ENCODE measurements at regions not wholly inside any gene's neighbourhood (a gene's known extent, or its start where the extent isn't known, plus 50 kb on each side); places are given as distances from the start of the nearest gene placed in this dataset.

DNA sequence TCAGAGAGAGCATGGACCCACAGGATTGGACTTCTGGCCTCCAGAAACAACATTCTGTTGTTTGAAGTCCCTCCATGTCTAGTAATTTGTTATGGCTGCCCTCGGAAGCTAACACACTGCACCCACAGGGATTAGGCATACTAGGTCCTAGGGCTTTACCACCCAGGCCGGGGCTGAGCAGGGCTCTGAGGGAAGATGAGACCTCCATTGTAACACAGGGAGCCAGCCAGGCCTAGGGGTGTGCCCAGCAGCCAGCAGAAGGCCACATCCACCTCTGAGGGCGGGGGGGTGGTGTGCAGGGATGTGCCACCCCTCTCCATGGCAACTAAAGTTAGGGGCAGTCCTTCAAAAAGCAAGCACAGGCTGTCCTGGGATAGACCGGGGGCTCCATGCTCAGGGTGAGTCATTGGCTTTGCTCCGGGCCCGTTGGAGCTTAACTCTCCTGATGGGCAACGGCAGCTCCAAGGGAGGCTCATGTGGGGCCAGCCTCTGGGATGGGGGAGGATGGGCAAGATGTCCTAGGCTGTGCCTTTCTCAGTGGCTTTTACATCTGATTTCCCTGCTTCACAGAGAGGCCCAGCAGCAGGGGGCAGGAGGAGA lies 96.6 kb upstream of the GPR26 start:
- TF ChIP-seq POLR2AphosphoS5 (IDR thresholded peaks at IDR 0.05; ENCODE audit: insufficient read depth, low read depth, low read length) (no peak), GATA2 (IDR thresholded peaks at IDR 0.05; ENCODE audit: insufficient read depth, insufficient read length, low read depth, low read length) (no peak), EZH2 (IDR thresholded peaks at IDR 0.05; ENCODE audit: borderline replicate concordance, low read depth, low read length, severe bottlenecking) (no peak)
- TF ChIP-seq, protein P1, sequence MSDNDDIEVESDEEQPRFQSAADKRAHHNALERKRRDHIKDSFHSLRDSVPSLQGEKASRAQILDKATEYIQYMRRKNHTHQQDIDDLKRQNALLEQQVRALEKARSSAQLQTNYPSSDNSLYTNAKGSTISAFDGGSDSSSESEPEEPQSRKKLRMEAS (IDR thresholded peaks at IDR 0.05; ENCODE audit: insufficient read depth, insufficient read length) = no peak
- TF ChIP-seq, protein P2, sequence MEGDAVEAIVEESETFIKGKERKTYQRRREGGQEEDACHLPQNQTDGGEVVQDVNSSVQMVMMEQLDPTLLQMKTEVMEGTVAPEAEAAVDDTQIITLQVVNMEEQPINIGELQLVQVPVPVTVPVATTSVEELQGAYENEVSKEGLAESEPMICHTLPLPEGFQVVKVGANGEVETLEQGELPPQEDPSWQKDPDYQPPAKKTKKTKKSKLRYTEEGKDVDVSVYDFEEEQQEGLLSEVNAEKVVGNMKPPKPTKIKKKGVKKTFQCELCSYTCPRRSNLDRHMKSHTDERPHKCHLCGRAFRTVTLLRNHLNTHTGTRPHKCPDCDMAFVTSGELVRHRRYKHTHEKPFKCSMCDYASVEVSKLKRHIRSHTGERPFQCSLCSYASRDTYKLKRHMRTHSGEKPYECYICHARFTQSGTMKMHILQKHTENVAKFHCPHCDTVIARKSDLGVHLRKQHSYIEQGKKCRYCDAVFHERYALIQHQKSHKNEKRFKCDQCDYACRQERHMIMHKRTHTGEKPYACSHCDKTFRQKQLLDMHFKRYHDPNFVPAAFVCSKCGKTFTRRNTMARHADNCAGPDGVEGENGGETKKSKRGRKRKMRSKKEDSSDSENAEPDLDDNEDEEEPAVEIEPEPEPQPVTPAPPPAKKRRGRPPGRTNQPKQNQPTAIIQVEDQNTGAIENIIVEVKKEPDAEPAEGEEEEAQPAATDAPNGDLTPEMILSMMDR (IDR thresholded peaks at IDR 0.05; ENCODE audit: extremely low read depth in 1 of 2, insufficient read depth in 1 of 2, low read depth in 1 of 2, low read length in 2 of 2) = no peak
